Keratinocyte (primary cell): ENCODE measurements at regions not wholly inside any gene's neighbourhood (a gene's known extent, or its start where the extent isn't known, plus 50 kb on each side); places are given as distances from the start of the nearest gene placed in this dataset.
"Not testable (repeated sequence)": the region's sequence is repeated elsewhere in the genome, so short reads cannot be mapped to it uniquely, and the experiment has no call there.

Experiments used
- DNase-seq: peaks from one replicate; pipeline ENCODE4 v3.0.0-alpha.2; 2011; ENCODE audit warnings: low read depth, missing footprints, low spot score
- FAIRE-seq: peaks from 2 replicates; lab custom pipeline; 2011; peaks lifted over from hg19 to GRCh38; lab: Jason Lieb, UNC
- H2AFZ ChIP-seq: 2 replicates; pipeline ENCODE4 v1.6.0; 2012; ENCODE audit warnings: low read length, control low read depth, inconsistent platforms; ENCODE audit not compliant: control insufficient read depth
- H3K27ac ChIP-seq: 2 replicates; pipeline ENCODE4 v1.5.1; 2011; ENCODE audit warnings: low read length; ENCODE audit not compliant: control insufficient read depth, insufficient read depth
- H3K27me3 ChIP-seq: 3 replicates; pipeline ENCODE4 v1.6.0; 2011; ENCODE audit warnings: low read length; ENCODE audit not compliant: control insufficient read depth, insufficient read depth; ENCODE audit errors: extremely low read depth
- H3K36me3 ChIP-seq, 2 experiments: 2 replicates in 1 of 2; 3 replicates in 1 of 2; pipeline ENCODE4 v1.5.1; 2011; ENCODE audit warnings: low read length in 2 of 2, mild to moderate bottlenecking in 1 of 2; ENCODE audit not compliant: control insufficient read depth in 2 of 2, insufficient read depth in 2 of 2; ENCODE audit errors: extremely low read depth in 1 of 2
- H3K4me1 ChIP-seq: 3 replicates; pipeline ENCODE4 v1.5.1; 2011; ENCODE audit warnings: low read length; ENCODE audit not compliant: control insufficient read depth, insufficient read depth; ENCODE audit errors: extremely low read depth
- H3K4me2 ChIP-seq: 3 replicates; pipeline ENCODE4 v1.6.0; 2011; ENCODE audit warnings: low read depth, low read length; ENCODE audit not compliant: control insufficient read depth, insufficient read depth; ENCODE audit errors: extremely low read depth
- H3K4me3 ChIP-seq, 3 experiments: fragments of 200-600 bp in 1 of 3; sonication (generic) in 1 of 3; 2 replicates in 2 of 3; 3 replicates in 1 of 3; pipeline ENCODE4 v1.5.1; 2011 to 2016; ENCODE audit warnings: low read length in 3 of 3, mild to moderate bottlenecking in 3 of 3, control low read depth in 2 of 3, inconsistent platforms in 1 of 3, low read depth in 1 of 3, mixed read lengths in 1 of 3, mixed run types in 1 of 3, moderate library complexity in 1 of 3; ENCODE audit not compliant: control insufficient read depth in 2 of 3, insufficient read depth in 2 of 3; ENCODE audit errors: extremely low read depth in 1 of 3
- H3K79me2 ChIP-seq: 2 replicates; pipeline ENCODE4 v1.6.0; 2012; ENCODE audit warnings: low read length; ENCODE audit not compliant: control insufficient read depth, insufficient read depth
- H3K9ac ChIP-seq: 3 replicates; pipeline ENCODE4 v1.6.0; 2011; ENCODE audit warnings: low read length; ENCODE audit not compliant: control insufficient read depth, insufficient read depth; ENCODE audit errors: extremely low read depth
- H3K9me1 ChIP-seq: 3 replicates; pipeline ENCODE4 v1.6.0; 2011; ENCODE audit warnings: low read length; ENCODE audit not compliant: control insufficient read depth, insufficient read depth; ENCODE audit errors: extremely low read depth
- H3K9me3 ChIP-seq: 2 replicates; pipeline ENCODE4 v1.5.1; 2012; ENCODE audit warnings: low read depth, low read length; ENCODE audit not compliant: control insufficient read depth
- H4K20me1 ChIP-seq: 3 replicates; pipeline ENCODE4 v1.6.0; 2011; ENCODE audit warnings: low read length; ENCODE audit not compliant: control insufficient read depth, insufficient read depth; ENCODE audit errors: extremely low read depth
- EZH2 ChIP-seq: IDR thresholded peaks from one replicate; pipeline ENCODE4 v1.6.1; 2012; ENCODE audit warnings: inconsistent platforms, mild to moderate bottlenecking, low read length, moderate library complexity
- dilution Hi-C: fragments of 300-500 bp; cut with MboI; formaldehyde crosslinking; loops from one replicate; pipeline ENCODE4 v1.7.0; 2020; ENCODE audit warnings: low sequenced_read_pairs; ENCODE audit not compliant: extremely low pct_ligation_motif_present
- TF ChIP-seq, protein P1 (sequence below), 3 experiments: IDR thresholded peaks in 1 of 3; conservative IDR thresholded peaks in 1 of 3; optimal IDR thresholded peaks in 1 of 3; 2 replicates in 2 of 3; 3 replicates in 1 of 3; pipeline versions ENCODE3 to v1.5.1; 2011; ENCODE audit warnings: low read length in 3 of 3, mild to moderate bottlenecking in 3 of 3, moderate library complexity in 2 of 3, control low read depth in 1 of 3, inconsistent platforms in 1 of 3; ENCODE audit not compliant: insufficient read depth in 2 of 3; ENCODE audit errors: extremely low read depth in 1 of 3

DNA sequence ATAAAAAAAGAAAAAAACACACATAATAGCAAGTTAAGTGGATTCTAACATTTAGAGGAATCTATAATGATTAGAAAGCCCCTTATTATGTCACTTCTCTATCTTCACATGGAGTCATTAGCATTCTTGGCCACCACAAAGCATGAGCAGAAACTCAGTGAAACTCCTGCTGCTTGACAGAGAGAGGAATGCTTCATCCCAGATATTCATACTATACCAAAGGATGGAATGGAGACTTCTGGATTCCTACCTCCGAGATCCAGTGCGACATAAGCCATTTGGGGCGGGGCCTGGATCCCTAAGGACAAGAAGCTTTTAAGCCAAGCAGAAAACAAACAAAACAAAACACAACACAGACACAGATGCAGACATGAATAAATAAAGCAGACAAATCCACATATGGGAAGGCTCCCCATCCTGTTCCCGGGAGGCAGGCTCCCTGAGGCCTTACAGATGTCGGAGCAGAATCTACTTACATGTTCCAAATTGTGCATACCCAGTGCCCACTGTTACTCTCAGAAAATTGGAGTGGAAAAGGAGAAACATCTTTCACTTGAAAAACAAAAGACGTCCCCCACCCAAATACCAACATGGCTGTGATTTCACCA lies 727.3 kb downstream of the MAFB start:
- Histone ChIP-seq H3K9me1 (no peaks in the 10 kb centered on the region), H3K36me3 (no peaks in the 10 kb centered on the region), H3K27ac (no peak overlapping the region), H3K79me2 (no peaks in the 10 kb centered on the region), H3K9ac (no peak overlapping the region), H4K20me1 (no peaks in the 10 kb centered on the region), H3K9me3 (no peaks in the 10 kb centered on the region), H3K4me2 (no peak overlapping the region), H2AFZ (no peak overlapping the region), H3K4me1 (no peaks in the 10 kb centered on the region), H3K27me3 (no peaks in the 10 kb centered on the region), H3K4me3 (no peak overlapping the region)
- DNase-seq (no peak), FAIRE-seq (no peak)
- TF ChIP-seq, protein P1, sequence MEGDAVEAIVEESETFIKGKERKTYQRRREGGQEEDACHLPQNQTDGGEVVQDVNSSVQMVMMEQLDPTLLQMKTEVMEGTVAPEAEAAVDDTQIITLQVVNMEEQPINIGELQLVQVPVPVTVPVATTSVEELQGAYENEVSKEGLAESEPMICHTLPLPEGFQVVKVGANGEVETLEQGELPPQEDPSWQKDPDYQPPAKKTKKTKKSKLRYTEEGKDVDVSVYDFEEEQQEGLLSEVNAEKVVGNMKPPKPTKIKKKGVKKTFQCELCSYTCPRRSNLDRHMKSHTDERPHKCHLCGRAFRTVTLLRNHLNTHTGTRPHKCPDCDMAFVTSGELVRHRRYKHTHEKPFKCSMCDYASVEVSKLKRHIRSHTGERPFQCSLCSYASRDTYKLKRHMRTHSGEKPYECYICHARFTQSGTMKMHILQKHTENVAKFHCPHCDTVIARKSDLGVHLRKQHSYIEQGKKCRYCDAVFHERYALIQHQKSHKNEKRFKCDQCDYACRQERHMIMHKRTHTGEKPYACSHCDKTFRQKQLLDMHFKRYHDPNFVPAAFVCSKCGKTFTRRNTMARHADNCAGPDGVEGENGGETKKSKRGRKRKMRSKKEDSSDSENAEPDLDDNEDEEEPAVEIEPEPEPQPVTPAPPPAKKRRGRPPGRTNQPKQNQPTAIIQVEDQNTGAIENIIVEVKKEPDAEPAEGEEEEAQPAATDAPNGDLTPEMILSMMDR (optimal IDR thresholded peaks at IDR 0.05 in 1 of 3, IDR thresholded peaks at IDR 0.05 in 1 of 3, conservative IDR thresholded peaks at IDR 0.05 in 1 of 3; ENCODE audit: extremely low read depth in 1 of 3, insufficient read depth in 2 of 3, low read length in 3 of 3), result no peak
- TF ChIP-seq EZH2, result no peak
- dilution Hi-C loops, result no loop called here

DNA sequence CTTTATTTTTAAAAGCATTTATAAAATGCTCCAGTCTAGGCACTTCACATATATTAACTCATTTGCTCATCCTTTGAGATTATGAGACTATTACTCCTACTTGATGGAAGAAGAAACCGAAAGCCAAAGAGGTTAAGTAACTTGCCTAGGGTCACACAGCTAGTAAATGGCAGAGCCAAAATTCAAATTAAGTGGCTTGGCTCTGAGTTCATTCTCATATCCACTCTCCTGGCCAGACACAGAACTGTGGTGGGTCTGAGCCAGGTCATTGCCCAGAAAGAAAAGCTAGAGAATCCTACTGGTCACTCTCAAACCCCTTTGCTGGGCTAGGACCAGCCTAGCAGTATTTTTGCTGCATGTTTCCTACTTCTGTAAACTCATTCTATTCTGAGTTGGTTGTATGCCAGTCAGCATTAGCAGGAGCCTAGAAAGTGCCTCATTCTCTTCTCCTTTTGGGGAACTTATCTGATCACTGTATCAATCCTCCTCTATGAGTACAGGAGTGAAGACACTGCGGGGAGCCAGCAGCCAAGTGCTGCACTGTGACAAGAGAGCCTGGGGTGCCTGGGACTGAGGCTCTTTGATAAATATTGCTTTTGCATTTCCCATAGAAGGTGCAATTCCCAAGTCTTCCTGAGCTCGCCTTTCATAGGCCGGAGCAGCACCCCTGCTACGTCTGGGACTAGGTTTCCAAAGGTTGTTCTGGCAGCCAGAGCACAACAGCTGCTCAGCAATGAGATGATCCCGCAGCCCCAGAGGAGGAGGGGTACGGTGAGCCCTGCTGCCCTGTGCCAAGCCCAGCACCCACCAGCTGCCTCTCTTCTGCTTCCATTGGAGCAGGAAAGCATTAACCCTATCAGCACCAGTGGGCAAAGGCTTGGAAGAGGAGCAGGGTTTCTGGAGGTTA lies 728.3 kb downstream of the MAFB start:
- H3K27ac ChIP-seq, result no peak overlapping the region
- no peak overlapping the region for H3K4me2 ChIP-seq
- no peak for TF ChIP-seq EZH2
- TF ChIP-seq, protein P1 (optimal IDR thresholded peaks at IDR 0.05 in 1 of 3, IDR thresholded peaks at IDR 0.05 in 1 of 3, conservative IDR thresholded peaks at IDR 0.05 in 1 of 3; ENCODE audit: extremely low read depth in 1 of 3, insufficient read depth in 2 of 3, low read length in 3 of 3), result no peak
- no peaks in the 10 kb centered on the region for H3K4me1 ChIP-seq
- H2AFZ ChIP-seq, result no peak overlapping the region
- H3K79me2 ChIP-seq, result no peaks in the 10 kb centered on the region
- H4K20me1 ChIP-seq, result no peaks in the 10 kb centered on the region
- no peak for FAIRE-seq
- no peaks in the 10 kb centered on the region for H3K36me3 ChIP-seq
- no peak for DNase-seq
- no peaks in the 10 kb centered on the region for H3K27me3 ChIP-seq
- no peak overlapping the region for H3K9ac ChIP-seq
- H3K4me3 ChIP-seq, result no peak overlapping the region
- dilution Hi-C loops, result no loop called here
- no peaks in the 10 kb centered on the region for H3K9me3 ChIP-seq
- no peaks in the 10 kb centered on the region for H3K9me1 ChIP-seq

DNA sequence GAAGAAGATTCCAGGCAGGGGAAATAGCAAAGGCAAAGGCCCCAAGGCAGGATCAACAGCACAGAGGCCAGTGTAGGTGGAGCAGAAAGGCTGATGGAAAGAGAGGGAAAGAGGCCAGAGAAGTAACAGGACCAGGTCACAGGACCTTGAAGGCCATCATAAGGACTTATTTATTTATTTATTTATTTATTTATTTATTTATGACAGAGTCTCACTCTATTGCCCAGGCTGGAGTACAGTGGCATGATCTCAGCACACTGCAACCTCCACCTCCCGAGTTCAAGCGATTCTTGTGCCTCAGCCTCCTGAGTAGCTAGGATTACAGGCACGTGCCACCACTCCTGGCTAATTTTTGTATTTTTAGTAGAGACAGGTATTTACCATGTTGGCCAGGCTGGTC lies 731.1 kb downstream of the MAFB start:
- dilution Hi-C loops, H3K9ac ChIP-seq, H4K20me1 ChIP-seq, H3K27ac ChIP-seq, H3K9me1 ChIP-seq, H3K36me3 ChIP-seq, H3K4me3 ChIP-seq, H3K79me2 ChIP-seq, H3K9me3 ChIP-seq, FAIRE-seq, H3K27me3 ChIP-seq, DNase-seq, H3K4me1 ChIP-seq, H2AFZ ChIP-seq, H3K4me2 ChIP-seq: not testable (repeated sequence)
